Activated CD4-positive, alpha-beta memory T cell treated with anti-CD3 and anti-CD28 coated beads, Interleukin-2, amount 10 ng/mL, durations not matched to agents 7 days and 5 days (primary cell): ENCODE measurements at regions not wholly inside any gene's neighbourhood (a gene's known extent, or its start where the extent isn't known, plus 50 kb on each side); places are given as distances from the start of the nearest gene placed in this dataset.

Source experiments
- CTCF ChIA-PET: fragments of 350-600 bp; sonication (Branson Sonifier 250); formaldehyde crosslinking; loops from one replicate; lab custom pipeline; 2021; ENCODE audit warnings: antibody characterized with exemption, inconsistent platforms; lab: Charles Lee
- POLR2A ChIA-PET: fragments of 350-600 bp; sonication (Branson Sonifier 250); formaldehyde crosslinking; loops from one replicate; lab custom pipeline; 2021; ENCODE audit warnings: antibody characterized with exemption; lab: Charles Lee
- DNase-seq: peaks from one replicate; pipeline ENCODE4 v3.0.0-alpha.2; 2020
- H3K27ac Mint-ChIP-seq: one replicate; pipeline ENCODE4 v1.8.0; 2021; ENCODE audit warnings: mild to moderate bottlenecking, mixed read lengths
- H3K27me3 Mint-ChIP-seq: one replicate; pipeline ENCODE4 v1.8.0; 2021; ENCODE audit warnings: mixed read lengths
- H3K36me3 Mint-ChIP-seq: one replicate; pipeline ENCODE4 v1.8.0; 2021; ENCODE audit warnings: low read depth, mixed read lengths
- H3K4me1 Mint-ChIP-seq: one replicate; pipeline ENCODE4 v1.8.0; 2021; ENCODE audit warnings: mixed read lengths
- H3K4me3 Mint-ChIP-seq: one replicate; pipeline ENCODE4 v1.8.0; 2021; ENCODE audit warnings: mild to moderate bottlenecking, mixed read lengths
- H3K9me3 Mint-ChIP-seq: one replicate; pipeline ENCODE4 v1.8.0; 2021; ENCODE audit warnings: mixed read lengths

- CTCF ChIA-PET: no interaction called here
- POLR2A ChIA-PET: no interaction called here
- no peaks in the 10 kb centered on the region for H3K36me3 Mint-ChIP-seq
- H3K27me3 Mint-ChIP-seq: no peaks in the 10 kb centered on the region
- H3K4me1 Mint-ChIP-seq: no peaks in the 10 kb centered on the region
- no peak overlapping the region for H3K27ac Mint-ChIP-seq
- no peak overlapping the region for H3K4me3 Mint-ChIP-seq
- DNase-seq: no peak
- no peaks in the 10 kb centered on the region for H3K9me3 Mint-ChIP-seq
These were observed 1314.0 kb downstream of the PCDH19 start for GRCh38 chrX:99095965-99096635.

GRCh38 chrX:99091459-99091858 lies 1318.6 kb downstream of the PCDH19 start:
- Mint-ChIP-seq H3K4me1 (no peaks in the 10 kb centered on the region), H3K36me3 (no peaks in the 10 kb centered on the region), H3K4me3 (no peak overlapping the region), H3K9me3 (no peaks in the 10 kb centered on the region), H3K27ac (no peak overlapping the region), H3K27me3 (no peaks in the 10 kb centered on the region)
- no peak for DNase-seq
- CTCF ChIA-PET: no interaction called here
- POLR2A ChIA-PET: no interaction called here

- POLR2A ChIA-PET: no interaction called here
These were observed 1331.8 kb downstream of the PCDH19 start for GRCh38 chrX:99078301-99078700.

GRCh38 chrX:99077099-99077498 lies 1333.0 kb downstream of the PCDH19 start:
- Mint-ChIP-seq H3K36me3 (no peaks in the 10 kb centered on the region), H3K4me1 (no peaks in the 10 kb centered on the region), H3K27ac (no peak overlapping the region), H3K27me3 (no peaks in the 10 kb centered on the region), H3K9me3 (no peaks in the 10 kb centered on the region), H3K4me3 (no peak overlapping the region)
- CTCF ChIA-PET: no interaction called here
- POLR2A ChIA-PET: no interaction called here
- no peak for DNase-seq

More at GRCh38 chrX:99078301-99078700, 1331.8 kb downstream of the PCDH19 start:
- Mint-ChIP-seq H3K9me3 (no peaks in the 10 kb centered on the region), H3K27me3 (no peaks in the 10 kb centered on the region), H3K27ac (no peak overlapping the region), H3K36me3 (no peaks in the 10 kb centered on the region), H3K4me3 (no peak overlapping the region), H3K4me1 (no peaks in the 10 kb centered on the region)
- DNase-seq: no peak
- CTCF ChIA-PET: no interaction called here

GRCh38 chrX:99073551-99073950 lies 1336.5 kb downstream of the PCDH19 start:
- ChIA-PET POLR2A (no interaction called here), CTCF (no interaction called here)
- no peak overlapping the region for H3K4me3 Mint-ChIP-seq
- H3K36me3 Mint-ChIP-seq: no peaks in the 10 kb centered on the region
- no peak overlapping the region for H3K27ac Mint-ChIP-seq
- no peaks in the 10 kb centered on the region for H3K4me1 Mint-ChIP-seq
- peaks cover 2% of the 10 kb centered on the region for H3K9me3 Mint-ChIP-seq
- DNase-seq: no peak
- no peaks in the 10 kb centered on the region for H3K27me3 Mint-ChIP-seq

- no peaks in the 10 kb centered on the region for H3K4me1 Mint-ChIP-seq
- no peaks in the 10 kb centered on the region for H3K9me3 Mint-ChIP-seq
- CTCF ChIA-PET: no interaction called here
- POLR2A ChIA-PET: no interaction called here
- no peak overlapping the region for H3K27ac Mint-ChIP-seq
- H3K36me3 Mint-ChIP-seq: no peaks in the 10 kb centered on the region
- DNase-seq: no peak
- no peaks in the 10 kb centered on the region for H3K27me3 Mint-ChIP-seq
- no peak overlapping the region for H3K4me3 Mint-ChIP-seq
These were observed 1358.4 kb downstream of the PCDH19 start for GRCh38 chrX:99051639-99052038.

- no peak for DNase-seq
- ChIA-PET CTCF (no interaction called here), POLR2A (no interaction called here)
- H3K9me3 Mint-ChIP-seq: no peaks in the 10 kb centered on the region
- no peak overlapping the region for H3K4me3 Mint-ChIP-seq
- no peaks in the 10 kb centered on the region for H3K4me1 Mint-ChIP-seq
- no peaks in the 10 kb centered on the region for H3K36me3 Mint-ChIP-seq
- H3K27me3 Mint-ChIP-seq: no peaks in the 10 kb centered on the region
- H3K27ac Mint-ChIP-seq: no peak overlapping the region
These were observed 1376.7 kb downstream of the PCDH19 start for GRCh38 chrX:99033226-99033901.

GRCh38 chrX:99010957-99011356 lies 1399.1 kb downstream of the PCDH19 start:
- CTCF ChIA-PET: no interaction called here
- POLR2A ChIA-PET: no interaction called here
- Mint-ChIP-seq H3K27me3 (no peaks in the 10 kb centered on the region), H3K9me3 (no peaks in the 10 kb centered on the region), H3K4me3 (no peak overlapping the region), H3K36me3 (no peaks in the 10 kb centered on the region), H3K27ac (no peak overlapping the region), H3K4me1 (no peaks in the 10 kb centered on the region)
- DNase-seq: no peak

- Mint-ChIP-seq H3K27me3 (no peaks in the 10 kb centered on the region), H3K9me3 (peaks cover 3% of the 10 kb centered on the region), H3K27ac (no peak overlapping the region), H3K4me3 (no peak overlapping the region), H3K4me1 (no peaks in the 10 kb centered on the region), H3K36me3 (no peaks in the 10 kb centered on the region)
- ChIA-PET CTCF (no interaction called here), POLR2A (no interaction called here)
- DNase-seq: no peak
These were observed 1408.8 kb downstream of the PCDH19 start for GRCh38 chrX:99001286-99001685.

GRCh38 chrX:98962996-98963395 lies 1447.1 kb downstream of the PCDH19 start:
- POLR2A ChIA-PET: no interaction called here
- Mint-ChIP-seq H3K9me3 (no peaks in the 10 kb centered on the region), H3K27me3 (no peaks in the 10 kb centered on the region), H3K27ac (no peak overlapping the region), H3K4me3 (no peak overlapping the region), H3K36me3 (no peaks in the 10 kb centered on the region), H3K4me1 (no peaks in the 10 kb centered on the region)
- no peak for DNase-seq
- CTCF ChIA-PET: no interaction called here

- Mint-ChIP-seq H3K4me3 (no peak overlapping the region), H3K27ac (no peak overlapping the region), H3K36me3 (no peaks in the 10 kb centered on the region), H3K27me3 (no peaks in the 10 kb centered on the region), H3K4me1 (no peaks in the 10 kb centered on the region), H3K9me3 (no peaks in the 10 kb centered on the region)
- POLR2A ChIA-PET: no interaction called here
- DNase-seq: no peak
- CTCF ChIA-PET: no interaction called here
These were observed 1454.1 kb downstream of the PCDH19 start for GRCh38 chrX:98956014-98956413.

- DNase-seq: no peak
- Mint-ChIP-seq H3K27me3 (no peaks in the 10 kb centered on the region), H3K4me1 (no peaks in the 10 kb centered on the region), H3K36me3 (no peaks in the 10 kb centered on the region), H3K9me3 (peaks cover 3% of the 10 kb centered on the region), H3K4me3 (no peak overlapping the region), H3K27ac (no peak overlapping the region)
- ChIA-PET POLR2A (no interaction called here), CTCF (no interaction called here)
These were observed 1470.6 kb downstream of the PCDH19 start for GRCh38 chrX:98939456-98939855.

- CTCF ChIA-PET: no interaction called here
- DNase-seq: no peak
- POLR2A ChIA-PET: no interaction called here
- no peaks in the 10 kb centered on the region for H3K27me3 Mint-ChIP-seq
- H3K9me3 Mint-ChIP-seq: peaks cover 2% of the 10 kb centered on the region
- H3K4me3 Mint-ChIP-seq: no peak overlapping the region
- H3K4me1 Mint-ChIP-seq: no peaks in the 10 kb centered on the region
- no peak overlapping the region for H3K27ac Mint-ChIP-seq
- H3K36me3 Mint-ChIP-seq: no peaks in the 10 kb centered on the region
These were observed 1478.9 kb downstream of the PCDH19 start for GRCh38 chrX:98931216-98931615.

GRCh38 chrX:98924511-98924910 lies 1485.6 kb downstream of the PCDH19 start:
- no peak overlapping the region for H3K4me3 Mint-ChIP-seq
- no peaks in the 10 kb centered on the region for H3K4me1 Mint-ChIP-seq
- H3K27me3 Mint-ChIP-seq: no peaks in the 10 kb centered on the region
- peaks cover 2% of the 10 kb centered on the region for H3K9me3 Mint-ChIP-seq
- POLR2A ChIA-PET: no interaction called here
- CTCF ChIA-PET: no interaction called here
- no peak for DNase-seq
- H3K36me3 Mint-ChIP-seq: no peaks in the 10 kb centered on the region
- H3K27ac Mint-ChIP-seq: no peak overlapping the region
